Upper lobe of right lung (tissue), 1 donor: ENCODE measurements at regions not wholly inside any gene's neighbourhood (a gene's known extent, or its start where the extent isn't known, plus 50 kb on each side); places are given as distances from the start of the nearest gene placed in this dataset.

Source experiments
- ATAC-seq: fragments of 200-7000 bp; cut with Tn5 transposase; one replicate; pipeline ENCODE4 v1.9.1; 2020; ENCODE audit warnings: mild to moderate bottlenecking, moderate library complexity
- DNase-seq: peaks from one replicate; pipeline ENCODE4 v3.0.0-alpha.2; 2020
- H3K27ac ChIP-seq: fragments of 200-600 bp; one replicate; pipeline ENCODE4 v1.8.0; 2022
- H3K27me3 ChIP-seq: fragments of 200-600 bp; one replicate; pipeline ENCODE4 v1.8.0; 2022; ENCODE audit warnings: mild to moderate bottlenecking
- H3K36me3 ChIP-seq: fragments of 200-600 bp; one replicate; pipeline ENCODE4 v1.8.0; 2022
- H3K4me1 ChIP-seq: fragments of 200-600 bp; one replicate; pipeline ENCODE4 v1.8.0; 2022
- H3K4me3 ChIP-seq: fragments of 200-600 bp; one replicate; pipeline ENCODE4 v1.8.0; 2022; ENCODE audit warnings: mild to moderate bottlenecking
- H3K9me3 ChIP-seq: fragments of 200-600 bp; one replicate; pipeline ENCODE4 v1.8.0; 2022
- intact Hi-C: fragments of 100-400 bp; cut with DNase I; formaldehyde crosslinking; loops from one replicate; pipeline ENCODE4 v1.11.0; 2022
- TF ChIP-seq, protein P1 (sequence below): fragments of 200-600 bp; IDR thresholded peaks from one replicate; pipeline ENCODE4 v1.8.0; 2022; ENCODE audit warnings: antibody characterized with exemption
- donor health status: DM: no; HTN: yes; CAD: no; lungs with severe emphysema.

DNA sequence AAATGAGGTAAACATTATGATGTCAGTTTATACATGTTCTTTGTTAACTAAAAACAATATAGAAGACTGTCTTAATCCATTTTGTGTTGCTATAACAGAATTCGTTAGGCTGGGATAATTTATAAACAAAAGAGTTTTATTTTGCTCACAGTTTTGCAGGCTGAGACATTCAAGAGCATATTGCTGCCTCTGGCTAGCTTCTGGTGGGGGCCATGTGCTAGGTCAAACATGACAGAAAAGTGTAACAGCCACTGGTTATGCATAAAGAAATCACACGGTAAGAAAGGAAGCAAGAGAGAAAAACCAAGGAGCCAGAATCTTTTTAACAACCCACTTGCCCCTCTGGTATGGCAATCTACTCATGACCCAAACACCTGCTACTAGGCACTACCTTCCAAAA, 776.7 kb downstream of the PLOD2 start:
- Histone ChIP-seq H3K9me3 (no peaks in the 10 kb centered on the region), H3K4me3 (no peak overlapping the region), H3K36me3 (no peaks in the 10 kb centered on the region), H3K4me1 (no peaks in the 10 kb centered on the region), H3K27ac (no peak overlapping the region), H3K27me3 (no peaks in the 10 kb centered on the region)
- TF ChIP-seq, protein P1, sequence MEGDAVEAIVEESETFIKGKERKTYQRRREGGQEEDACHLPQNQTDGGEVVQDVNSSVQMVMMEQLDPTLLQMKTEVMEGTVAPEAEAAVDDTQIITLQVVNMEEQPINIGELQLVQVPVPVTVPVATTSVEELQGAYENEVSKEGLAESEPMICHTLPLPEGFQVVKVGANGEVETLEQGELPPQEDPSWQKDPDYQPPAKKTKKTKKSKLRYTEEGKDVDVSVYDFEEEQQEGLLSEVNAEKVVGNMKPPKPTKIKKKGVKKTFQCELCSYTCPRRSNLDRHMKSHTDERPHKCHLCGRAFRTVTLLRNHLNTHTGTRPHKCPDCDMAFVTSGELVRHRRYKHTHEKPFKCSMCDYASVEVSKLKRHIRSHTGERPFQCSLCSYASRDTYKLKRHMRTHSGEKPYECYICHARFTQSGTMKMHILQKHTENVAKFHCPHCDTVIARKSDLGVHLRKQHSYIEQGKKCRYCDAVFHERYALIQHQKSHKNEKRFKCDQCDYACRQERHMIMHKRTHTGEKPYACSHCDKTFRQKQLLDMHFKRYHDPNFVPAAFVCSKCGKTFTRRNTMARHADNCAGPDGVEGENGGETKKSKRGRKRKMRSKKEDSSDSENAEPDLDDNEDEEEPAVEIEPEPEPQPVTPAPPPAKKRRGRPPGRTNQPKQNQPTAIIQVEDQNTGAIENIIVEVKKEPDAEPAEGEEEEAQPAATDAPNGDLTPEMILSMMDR, result no peak
- no peak for ATAC-seq
- no peak for DNase-seq
- intact Hi-C loops, result no loop called here

DNA sequence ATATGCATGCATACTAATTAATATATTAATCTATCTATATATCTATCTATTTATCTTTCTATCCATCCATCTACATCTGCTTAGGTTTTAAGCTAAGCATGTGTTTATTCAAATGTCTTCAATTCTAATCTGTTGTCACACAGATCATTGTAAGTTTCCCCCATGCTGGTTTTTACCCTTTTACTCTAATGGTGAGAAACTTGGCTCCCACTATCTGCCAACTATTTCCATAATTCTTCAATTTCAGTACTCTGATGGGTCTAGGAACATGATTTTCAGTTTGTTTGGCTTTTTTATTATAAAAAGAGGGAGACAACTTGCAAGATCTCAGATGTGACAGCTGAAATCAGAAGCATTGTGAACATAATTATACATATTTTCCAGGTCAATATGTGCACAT, 773.8 kb downstream of the PLOD2 start:
- intact Hi-C loops, result no loop called here
- Histone ChIP-seq H3K9me3 (no peaks in the 10 kb centered on the region), H3K27me3 (no peaks in the 10 kb centered on the region), H3K4me1 (no peaks in the 10 kb centered on the region), H3K36me3 (no peaks in the 10 kb centered on the region), H3K27ac (no peak overlapping the region), H3K4me3 (no peak overlapping the region)
- DNase-seq (no peak), ATAC-seq (no peak)
- TF ChIP-seq, protein P1, result no peak

DNA sequence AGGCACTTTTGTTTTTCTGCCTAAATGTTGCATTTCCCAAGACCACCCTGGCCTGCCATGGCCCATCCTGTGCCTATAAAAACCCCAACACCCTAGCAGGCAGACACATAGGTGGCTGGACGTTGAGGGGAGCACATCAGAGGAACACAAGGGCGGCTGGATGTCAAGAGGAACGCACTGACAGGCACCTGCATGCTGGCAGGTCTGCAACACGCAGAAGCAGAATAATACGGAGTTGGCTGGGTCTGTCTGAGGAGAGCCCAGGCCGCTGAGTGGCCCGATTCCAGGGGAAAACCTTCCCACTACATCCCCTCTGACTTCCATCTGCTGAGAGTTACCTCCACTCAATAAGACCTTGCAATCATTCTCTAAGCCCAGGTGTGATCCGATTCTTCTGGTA, 765.6 kb downstream of the PLOD2 start:
- Histone ChIP-seq H3K27me3 (no peaks in the 10 kb centered on the region), H3K9me3 (no peaks in the 10 kb centered on the region), H3K27ac (no peak overlapping the region), H3K4me1 (no peaks in the 10 kb centered on the region), H3K36me3 (no peaks in the 10 kb centered on the region), H3K4me3 (no peak overlapping the region)
- intact Hi-C loops, result no loop called here
- DNase-seq (no peak), ATAC-seq (no peak)
- TF ChIP-seq, protein P1, result no peak

DNA sequence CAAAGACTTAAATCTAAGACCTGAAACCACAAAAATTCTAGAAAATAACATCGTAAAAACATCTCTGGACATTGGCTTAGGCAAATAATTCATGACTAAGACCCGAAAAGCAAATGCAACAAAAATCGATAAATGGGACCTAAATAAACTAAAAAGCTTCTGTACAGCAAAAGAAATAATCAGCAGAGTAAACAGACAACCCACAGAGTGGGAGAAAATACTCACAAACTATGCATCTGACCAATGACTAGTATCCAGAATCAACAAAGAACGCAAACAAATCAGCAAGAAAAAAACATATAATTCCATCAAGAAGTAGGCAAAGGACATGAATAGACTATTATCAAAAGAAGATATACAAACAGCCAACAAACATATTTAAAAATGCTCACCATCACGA, 749.4 kb downstream of the PLOD2 start:
- H3K27me3 ChIP-seq, result no peaks in the 10 kb centered on the region
- TF ChIP-seq, protein P1, result no peak
- H3K27ac ChIP-seq, result no peak overlapping the region
- no peaks in the 10 kb centered on the region for H3K4me1 ChIP-seq
- DNase-seq (no peak), ATAC-seq (no peak)
- H3K9me3 ChIP-seq, result no peaks in the 10 kb centered on the region
- H3K36me3 ChIP-seq, result no peaks in the 10 kb centered on the region
- intact Hi-C loops, result no loop called here
- no peak overlapping the region for H3K4me3 ChIP-seq

DNA sequence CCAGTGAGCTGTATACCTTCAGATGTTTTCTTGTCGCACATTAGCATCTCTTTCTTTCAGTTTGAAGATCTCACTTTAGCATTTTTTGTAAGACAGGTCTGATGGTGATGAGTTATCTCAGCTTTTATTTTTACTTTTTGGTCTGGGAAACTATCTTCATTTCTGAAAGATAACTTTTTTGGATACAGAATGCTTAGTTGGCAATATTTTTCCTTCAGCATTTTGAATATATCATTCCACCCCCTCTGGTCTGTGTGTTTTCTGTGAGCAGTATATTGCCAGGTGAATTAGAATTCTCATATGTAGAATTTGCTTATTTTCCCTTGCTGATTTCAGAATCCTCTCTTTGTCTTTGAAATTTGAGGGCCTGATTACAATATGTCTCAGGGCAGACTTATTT, 743.3 kb downstream of the PLOD2 start:
- intact Hi-C loops, result no loop called here
- Histone ChIP-seq H3K4me3 (no peak overlapping the region), H3K9me3 (no peaks in the 10 kb centered on the region), H3K27ac (no peak overlapping the region), H3K27me3 (no peaks in the 10 kb centered on the region), H3K4me1 (no peaks in the 10 kb centered on the region), H3K36me3 (no peaks in the 10 kb centered on the region)
- no peak for DNase-seq
- no peak for ATAC-seq
- TF ChIP-seq, protein P1, result no peak

DNA sequence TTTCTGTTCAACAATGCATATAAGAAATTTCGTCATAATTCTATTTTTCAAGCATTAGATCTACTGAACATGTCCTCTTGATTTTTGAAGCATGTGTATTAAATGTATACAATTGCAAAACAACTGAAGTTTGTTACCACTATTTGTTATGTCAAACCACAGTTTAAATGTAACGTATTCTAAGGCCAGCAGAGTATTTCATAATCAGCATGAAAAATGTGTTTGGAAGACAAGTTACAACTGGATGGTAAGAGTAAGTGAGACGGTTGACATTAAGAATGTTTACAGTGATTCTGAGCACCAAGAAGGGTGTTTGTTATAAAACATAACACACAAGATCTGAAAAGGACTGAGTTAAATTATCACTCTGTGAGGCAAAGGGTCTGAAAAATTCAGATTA, 738.4 kb downstream of the PLOD2 start:
- no peak for DNase-seq
- TF ChIP-seq, protein P1, result no peak
- no peaks in the 10 kb centered on the region for H3K27me3 ChIP-seq
- no peaks in the 10 kb centered on the region for H3K36me3 ChIP-seq
- no peaks in the 10 kb centered on the region for H3K4me1 ChIP-seq
- intact Hi-C loops, result no loop called here
- no peak overlapping the region for H3K27ac ChIP-seq
- ATAC-seq, result no peak
- H3K9me3 ChIP-seq, result no peaks in the 10 kb centered on the region
- no peak overlapping the region for H3K4me3 ChIP-seq
